ENCODE measurements at regions not wholly inside any gene's neighbourhood (a gene's known extent, or its start where the extent isn't known, plus 50 kb on each side); places are given as distances from the start of the nearest gene placed in this dataset.
"Not testable (repeated sequence)": the region's sequence is repeated elsewhere in the genome, so short reads cannot be mapped to it uniquely, and the experiment has no call there.

DNA sequence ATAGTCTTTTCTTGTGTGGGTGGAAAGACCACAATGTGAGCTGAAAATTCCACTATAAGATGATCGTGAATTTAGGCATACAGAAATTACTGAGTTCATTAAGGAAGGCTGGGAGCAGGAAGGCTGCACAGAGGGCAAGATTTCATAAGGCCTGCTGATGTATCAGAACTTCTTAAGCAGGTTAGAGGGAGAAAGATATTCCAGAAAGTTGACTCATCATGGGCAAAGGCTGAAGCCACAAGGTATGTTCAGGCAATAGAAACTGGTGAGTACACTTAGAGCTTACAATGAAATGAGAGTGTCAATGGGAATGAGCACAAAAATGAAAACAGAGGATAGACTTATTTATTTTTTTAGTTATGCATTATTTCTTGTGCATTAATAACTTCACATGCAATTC is 618.6 kb downstream of the CBLN4 start:
- DNase-seq = no peak

DNA sequence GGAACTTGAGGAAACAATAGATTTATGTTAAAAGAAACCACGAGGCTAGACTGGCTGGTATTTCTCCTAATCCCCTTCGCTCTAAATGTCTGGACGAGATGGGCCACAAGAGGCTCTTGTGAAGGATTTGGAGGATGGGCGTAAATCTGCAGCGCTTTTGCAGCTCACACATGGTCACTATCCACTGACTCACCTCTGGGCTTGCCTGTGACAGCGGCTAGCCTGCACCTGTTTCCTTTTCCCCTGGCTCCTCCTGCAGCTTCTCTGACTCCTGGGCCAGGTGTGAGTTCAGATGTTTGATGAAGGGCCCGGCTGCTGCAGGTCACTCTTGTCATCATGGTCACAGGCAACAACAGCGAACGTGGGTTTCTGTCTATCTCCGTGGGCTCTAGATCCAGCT is 629.4 kb downstream of the CBLN4 start:
- no peak for DNase-seq

DNA sequence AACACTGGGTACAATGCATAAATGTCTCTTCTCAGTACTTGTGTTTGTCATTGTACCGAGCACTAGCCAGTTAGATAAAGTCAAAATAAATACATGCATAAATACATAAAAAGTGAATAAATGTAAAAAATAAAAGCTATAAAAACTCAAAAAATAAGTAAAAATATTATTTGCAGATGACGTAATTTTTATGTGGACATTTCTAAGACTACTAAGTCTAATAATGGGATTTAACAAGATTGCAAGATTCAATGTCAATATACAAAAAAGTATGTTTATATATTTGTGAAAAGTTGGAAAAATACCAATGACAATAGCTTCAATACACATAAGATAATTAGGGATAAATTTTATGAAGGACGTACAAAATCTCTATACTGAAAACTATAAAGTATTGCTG is 639.6 kb downstream of the CBLN4 start:
- DNase-seq = no peak

DNA sequence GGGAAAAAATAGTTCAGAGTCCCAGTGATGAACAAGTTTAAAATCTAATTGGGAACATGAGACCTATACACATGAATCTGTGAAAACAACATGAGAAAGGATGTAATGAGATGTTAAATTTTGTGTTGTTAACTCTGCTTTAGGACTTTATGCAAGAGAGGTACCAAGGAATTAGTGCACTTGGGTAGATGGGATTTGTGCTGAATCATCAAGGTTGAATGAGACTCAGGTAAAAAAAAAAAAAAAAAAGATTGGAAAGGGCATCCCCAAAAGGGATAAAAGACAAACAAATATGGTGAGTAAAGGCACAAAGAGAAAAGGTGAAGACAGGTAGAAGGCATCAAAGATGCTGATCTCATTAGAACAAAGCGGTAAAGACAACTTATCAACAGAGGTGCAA is 644.4 kb downstream of the CBLN4 start:
- DNase-seq = no peak

DNA sequence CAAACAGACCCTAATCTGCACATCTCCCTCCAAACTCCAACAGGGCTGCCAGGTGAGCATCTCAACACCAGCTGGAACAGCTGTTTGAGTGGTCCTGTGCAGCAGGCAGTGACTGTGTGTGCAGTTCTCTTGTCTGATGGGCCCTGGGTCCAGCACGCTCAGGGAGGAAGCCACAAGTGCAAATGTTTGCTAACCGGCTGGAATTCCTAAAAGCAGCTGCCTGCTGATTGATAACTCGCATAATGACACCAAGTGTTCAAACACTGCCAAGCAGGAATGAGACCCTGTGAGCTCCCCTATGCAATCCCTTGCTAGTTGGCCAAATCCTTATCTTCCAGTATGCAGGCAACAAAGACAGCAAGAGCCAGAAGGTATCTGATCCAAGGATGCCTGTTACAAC is 650.6 kb downstream of the CBLN4 start:
- no peak for DNase-seq

DNA sequence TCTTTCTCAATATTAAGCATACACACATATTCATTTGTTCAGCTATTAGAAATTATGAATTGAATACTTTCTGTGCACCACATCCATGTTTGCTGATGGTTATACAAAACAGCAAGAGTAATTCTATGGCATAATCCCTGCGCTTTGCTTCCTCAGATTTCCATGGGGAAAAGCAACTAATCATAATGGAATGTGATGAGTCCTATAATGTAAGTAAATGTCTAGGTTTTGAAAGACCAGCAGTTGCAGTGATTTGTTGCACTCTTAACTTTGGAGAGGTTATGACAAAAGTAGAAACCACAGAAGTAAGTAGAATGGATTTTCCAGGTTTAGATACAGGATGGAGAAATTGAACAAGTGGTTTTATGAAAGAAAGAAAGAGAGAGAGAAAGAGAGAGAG is 652.1 kb downstream of the CBLN4 start:
- DNase-seq = peak; percentile 43

DNA sequence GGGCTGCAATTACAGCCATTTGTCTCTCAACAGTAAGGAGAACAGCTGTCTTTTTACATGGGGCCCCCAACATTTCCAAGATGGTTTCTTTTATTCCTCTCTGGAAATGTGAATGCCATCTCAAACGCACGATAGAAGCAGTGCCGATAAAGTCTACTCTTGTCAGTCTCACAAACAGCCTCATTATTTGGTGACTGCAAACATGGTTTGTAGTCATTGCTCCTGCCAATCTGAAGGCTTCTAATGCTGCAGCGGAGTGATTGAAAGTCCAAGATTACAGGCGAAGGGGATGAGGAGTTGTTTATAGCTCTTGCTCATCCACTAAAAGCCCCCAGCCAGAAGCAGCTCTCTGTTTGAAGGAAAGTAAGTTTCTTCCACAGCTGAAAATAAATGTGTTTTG is 657.1 kb downstream of the CBLN4 start:
- no peak for DNase-seq

DNA sequence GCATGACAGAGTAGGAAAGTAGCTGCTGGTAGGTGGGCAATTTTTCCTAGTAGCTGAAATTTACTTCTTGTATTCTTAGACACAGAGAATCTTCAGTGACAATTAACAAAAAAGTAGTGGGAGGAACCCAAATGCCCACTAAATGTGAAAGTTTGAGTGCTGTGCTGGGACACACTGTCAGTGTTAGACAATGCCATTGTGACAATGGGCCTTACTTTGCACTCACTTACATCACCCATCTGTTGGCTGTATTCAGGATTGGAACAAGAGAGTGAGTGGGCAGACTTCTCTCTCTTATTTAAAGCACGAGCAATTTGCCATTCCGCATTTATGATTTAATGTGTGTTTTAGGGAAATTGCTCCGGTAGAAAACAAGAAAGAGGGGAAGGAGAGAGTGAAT is 662.5 kb downstream of the CBLN4 start:
- DNase-seq = no peak

DNA sequence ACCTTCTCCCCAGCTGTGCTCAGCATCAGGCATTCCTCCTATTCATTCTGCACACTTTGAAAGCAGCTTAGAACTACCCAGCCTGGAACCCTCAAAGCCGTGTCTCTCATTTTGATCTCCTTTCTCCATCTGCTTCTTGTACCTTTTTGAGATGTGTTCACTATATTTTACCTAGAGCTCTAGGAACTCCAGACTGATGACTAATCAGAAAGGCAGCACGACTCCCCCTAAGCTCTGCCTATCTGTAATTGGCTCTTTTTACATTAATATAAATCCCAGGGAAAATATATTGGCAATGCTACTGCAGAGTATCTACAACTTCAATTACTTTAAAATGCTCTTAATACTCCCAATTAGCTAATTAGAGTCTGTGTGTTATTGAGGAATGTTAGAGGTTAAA is 671.5 kb downstream of the CBLN4 start:
- no peak for DNase-seq

DNA sequence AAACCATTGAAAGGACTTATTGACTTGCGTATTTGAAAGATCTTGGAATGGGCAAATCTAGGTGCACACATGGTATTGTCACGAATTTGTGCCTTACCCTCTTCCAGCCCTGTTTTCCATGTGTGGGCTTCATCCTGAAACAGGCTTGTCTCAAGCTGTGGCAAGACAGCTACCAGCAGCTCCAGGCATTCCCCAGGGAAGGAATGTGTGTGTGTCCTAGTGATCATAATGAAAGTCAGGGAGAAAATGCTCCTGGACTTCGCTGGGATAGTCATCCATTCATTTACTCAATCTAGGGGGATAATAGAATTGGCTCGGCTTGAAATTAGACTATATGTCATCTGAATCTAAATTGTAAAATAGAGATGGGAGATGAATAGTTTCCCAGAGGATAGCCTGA is 676.2 kb downstream of the CBLN4 start:
- no peak for DNase-seq

DNA sequence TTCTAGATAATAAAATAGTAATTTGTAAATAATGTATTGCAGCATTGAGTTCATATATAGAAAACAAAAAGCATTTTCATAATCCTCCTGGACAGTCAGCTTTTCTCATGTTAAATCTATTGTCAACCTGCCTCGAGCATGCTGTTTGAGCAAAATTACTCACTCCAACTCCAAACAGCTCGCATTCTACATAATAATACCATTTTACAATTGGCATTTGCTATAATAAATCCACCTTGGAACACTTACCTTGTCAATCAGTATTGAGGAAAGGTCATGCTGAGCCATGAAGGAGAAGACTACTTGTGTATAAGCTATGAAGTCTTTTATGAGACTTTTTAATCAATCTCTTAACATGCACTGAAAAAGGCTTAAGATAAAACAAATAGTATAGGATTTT is 682.6 kb downstream of the CBLN4 start:
- DNase-seq = no peak

DNA sequence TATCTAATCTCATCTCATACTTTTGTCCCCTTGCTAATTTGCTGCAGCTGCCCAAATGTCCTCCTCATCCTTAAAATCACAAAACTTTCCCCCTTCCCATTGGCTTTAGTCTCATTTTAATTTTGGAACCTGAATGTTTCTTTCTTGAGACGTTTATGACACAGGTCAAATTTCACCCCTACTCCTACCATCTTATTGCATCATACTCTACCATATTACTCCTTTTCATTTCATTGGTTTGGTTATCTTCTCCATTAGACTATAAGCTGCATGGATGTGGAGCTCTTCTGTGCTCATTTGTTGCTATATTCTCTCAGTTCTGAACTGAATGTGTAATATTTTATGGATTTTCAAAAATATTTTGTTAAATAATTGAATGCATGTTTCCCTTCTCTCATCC is 688.6 kb downstream of the CBLN4 start:
- DNase-seq = no peak

DNA sequence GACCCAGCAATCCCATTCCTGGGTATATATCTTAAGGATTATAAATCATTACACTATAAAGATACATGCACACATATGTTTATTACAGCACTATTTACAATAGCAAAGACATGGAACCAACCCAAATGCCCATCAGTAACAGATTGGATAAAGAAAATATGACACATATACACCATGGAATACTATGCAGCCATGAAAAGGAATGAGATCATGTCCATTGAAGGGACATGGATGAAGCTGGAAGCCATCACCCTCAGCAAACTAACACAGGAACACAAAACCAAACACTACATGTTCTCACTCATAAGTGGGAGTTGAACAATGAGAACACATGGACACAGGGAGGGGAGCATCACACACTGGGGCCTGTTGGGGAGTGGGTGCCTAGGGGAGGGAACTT is 694.5 kb downstream of the CBLN4 start:
- DNase-seq = not testable (repeated sequence)

DNA sequence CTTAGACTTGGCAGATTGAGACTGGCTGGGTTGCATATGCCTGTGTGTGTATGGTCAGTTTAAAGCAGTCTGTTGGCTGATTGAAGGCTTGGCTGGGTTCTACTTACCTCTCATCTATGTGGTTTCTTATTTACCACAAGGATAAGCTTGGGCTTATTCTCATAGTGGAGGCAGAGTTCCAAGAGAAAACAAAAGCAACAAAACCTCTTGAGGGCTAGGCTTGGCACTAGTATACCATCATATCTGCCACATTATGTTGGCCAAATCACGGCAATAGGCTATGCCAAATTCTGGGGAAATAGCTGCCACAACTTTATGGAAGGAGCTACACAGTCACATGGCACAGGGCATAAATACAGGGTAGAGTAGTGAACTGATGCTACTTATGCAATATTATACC is 714.1 kb downstream of the CBLN4 start:
- DNase-seq = no peak

DNA sequence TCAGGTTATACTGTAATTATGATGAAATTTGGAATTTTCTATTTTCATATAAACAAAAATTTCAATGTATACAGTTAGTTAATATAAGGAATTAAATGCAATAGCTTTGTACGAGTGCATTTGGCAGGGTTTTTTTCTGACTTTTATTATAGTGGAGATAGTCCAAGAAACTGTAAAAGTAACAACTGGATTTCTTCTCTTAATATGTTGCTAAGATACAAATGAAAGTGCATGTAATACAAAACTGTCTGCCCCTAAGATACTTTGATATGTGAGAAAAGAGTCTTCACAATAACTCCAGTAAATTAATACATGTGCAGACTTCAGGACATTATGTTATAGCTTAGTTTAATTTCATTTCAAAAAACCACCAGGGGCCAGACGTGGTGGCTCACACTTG is 721.4 kb downstream of the CBLN4 start:
- DNase-seq = no peak

DNA sequence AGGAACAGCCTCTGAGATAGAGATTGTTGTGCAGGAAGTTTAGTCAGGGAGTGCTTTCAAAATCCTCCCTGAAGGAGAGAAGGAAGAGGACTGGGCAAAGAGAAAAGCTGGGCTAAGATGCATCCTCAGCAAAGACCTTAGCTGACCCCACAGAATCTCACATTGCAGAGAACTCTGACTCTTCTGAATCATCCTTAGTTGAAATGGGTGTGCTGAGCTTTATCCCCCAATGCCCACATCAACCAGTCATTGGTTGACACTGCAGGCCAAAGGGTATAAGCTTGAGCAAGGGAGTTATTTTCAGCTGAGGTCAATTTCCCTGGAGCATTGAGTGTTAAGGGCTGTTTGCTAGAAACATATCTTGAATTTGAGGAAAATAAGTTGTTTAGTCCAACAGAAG is 732.2 kb downstream of the CBLN4 start:
- DNase-seq = peak; percentile 0

DNA sequence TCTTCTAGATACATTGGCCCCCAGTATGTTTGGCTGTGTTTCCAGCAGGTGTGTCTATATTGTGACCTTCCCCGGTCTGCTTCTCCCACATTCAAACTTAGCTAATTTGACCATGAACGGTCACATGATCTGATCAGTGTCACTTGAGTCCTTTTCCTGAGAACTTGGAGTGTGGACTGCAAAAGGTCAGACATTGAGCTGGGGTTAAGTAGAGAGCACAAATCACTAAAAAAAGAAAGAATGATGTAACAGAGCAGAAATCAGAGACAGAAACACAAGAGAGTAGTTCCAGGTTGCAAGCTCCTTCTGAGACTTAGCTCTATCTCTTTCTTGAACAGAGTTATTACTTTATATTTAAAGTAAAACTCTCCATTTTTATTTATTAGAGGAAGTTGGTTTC is 733.9 kb downstream of the CBLN4 start:
- no peak for DNase-seq

DNA sequence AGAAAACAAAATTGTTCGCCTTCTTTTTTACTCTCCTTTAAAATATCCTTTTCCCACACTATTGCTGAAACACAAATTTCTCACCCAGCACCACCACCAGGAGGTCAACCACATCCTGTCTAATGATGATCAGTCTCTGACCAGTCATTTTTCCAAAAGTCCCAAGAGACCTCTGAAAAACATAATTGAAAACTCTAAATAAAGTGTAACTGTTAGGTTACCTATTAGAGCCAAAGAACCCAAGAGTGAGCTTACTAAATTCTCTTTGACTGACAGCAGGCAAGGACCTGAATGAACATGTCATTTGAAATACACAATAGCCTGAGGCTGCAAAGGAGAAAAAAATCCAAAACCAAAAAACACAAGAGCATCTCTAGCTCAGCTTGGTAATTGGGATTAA is 735.4 kb downstream of the CBLN4 start:
- peak; percentile 10 for DNase-seq

DNA sequence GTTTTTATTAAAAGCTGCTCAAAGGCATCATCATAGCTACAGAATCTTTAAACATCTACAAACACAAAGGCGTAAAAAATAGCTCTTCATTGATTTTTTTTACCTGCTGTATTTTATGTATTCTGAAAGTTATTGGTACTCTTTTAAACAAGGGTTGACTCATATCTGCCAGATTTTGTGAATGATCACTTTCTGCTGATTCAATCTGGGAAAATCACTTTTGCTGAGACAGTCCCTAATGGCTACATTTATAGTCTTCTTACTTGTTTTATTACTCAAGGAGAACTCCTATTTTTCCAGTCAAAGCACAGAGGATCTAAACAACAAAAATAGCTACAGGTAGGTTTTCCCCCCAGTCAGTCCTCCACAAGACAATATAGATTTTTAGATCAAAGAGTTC is 739.0 kb downstream of the CBLN4 start:
- no peak for DNase-seq

DNA sequence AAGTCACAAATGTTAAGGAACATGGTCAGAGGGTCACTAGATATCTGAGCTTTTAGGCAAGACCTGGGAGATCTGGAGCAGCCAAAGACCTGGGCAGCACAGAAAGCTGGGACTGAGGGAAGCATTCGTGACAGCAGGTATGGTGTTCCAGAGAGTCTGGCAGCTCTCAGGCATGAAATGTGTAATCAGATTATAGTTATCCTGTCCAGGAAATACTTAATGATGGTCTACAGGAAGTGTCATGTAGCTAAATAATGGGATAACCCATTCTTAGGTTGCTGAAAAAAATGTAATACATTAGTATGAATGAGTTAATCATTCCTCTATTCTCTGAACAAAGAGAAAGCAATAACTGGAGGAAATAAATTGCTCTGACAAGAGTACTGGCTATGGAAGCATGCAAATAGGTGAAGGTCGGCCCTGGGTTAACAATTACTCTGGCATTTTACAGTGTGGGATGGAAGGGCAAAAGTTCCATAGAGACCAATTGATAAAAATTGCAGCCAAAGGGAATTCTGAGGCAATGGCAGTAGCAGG is 740.5 kb downstream of the CBLN4 start:
- DNase-seq = no peak

DNA sequence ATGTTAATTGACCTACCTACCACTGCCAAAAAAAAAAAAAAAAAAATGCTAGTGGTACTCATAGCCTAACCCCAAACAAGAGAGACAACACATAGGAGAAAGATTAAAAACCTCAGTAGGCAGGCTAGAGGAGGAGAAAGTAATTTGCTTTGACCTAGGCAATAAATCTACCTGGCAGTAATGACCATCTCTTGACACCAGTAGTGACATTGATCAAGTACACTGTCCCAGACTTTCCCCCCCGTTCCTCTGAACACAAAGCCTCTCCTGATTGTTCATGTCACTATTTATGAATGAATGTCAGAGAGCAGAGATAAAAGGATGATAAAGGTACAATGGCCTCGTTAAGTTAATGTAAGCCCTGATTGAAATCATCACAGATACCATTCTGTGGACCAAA is 746.8 kb downstream of the CBLN4 start:
- no peak for DNase-seq

DNA sequence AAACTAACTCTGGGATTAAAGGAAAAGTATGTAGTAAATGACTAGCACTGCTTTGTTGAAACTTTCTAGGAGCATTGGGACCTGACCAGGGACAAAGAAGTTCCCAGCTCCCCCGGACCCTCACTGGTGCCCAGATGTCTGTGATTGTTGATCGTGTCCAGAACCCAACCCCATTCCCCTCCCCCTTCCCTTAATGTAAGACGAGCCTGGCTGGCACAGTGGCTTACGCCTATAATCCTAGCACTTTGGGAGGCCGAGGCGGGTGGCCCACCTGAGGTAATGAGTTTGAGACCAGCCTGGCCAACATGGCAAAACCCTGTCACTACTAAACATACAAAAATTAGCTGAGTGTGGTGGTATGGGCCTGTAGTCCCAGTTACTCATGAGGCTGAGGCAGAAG is 750.3 kb downstream of the CBLN4 start:
- DNase-seq = no peak

DNA sequence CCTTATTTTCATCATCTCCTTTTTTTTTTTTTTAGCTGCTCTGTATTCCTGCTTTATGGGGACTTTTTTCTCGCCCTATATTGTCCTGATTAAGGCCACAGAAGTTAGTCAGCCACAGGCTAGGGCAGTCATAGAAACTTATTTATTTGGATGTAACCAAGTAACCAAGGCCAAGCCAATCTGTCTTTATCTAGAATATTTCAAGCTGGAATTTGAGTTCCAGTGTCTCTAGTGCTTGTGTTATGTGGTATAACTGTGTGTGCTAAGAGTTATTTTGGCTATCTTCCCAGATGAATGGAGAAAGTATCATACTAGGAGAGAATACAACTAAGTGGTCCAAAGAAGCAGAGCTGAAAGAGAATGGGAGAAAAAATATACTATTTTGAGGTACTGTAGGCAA is 751.5 kb downstream of the CBLN4 start:
- peak; percentile 18 for DNase-seq

DNA sequence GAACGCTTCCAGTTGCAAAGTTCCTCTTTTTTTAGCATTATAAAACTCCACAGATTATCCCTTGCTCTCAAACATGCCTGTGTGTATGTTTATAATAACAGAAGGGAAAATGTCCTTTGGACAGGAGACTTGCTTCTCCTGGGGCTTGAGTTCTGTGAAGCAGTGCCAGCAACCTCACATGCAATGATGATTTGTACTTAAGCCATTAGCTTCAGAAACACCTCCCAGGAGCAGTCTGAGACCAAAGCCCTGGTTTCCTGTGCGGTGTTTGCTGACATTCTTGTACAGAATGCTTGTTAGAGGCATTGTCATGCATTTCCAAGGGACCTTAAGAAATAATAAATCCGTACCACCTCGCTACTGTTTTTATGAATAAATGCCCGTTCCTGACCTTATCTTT is 752.8 kb downstream of the CBLN4 start:
- DNase-seq = no peak

DNA sequence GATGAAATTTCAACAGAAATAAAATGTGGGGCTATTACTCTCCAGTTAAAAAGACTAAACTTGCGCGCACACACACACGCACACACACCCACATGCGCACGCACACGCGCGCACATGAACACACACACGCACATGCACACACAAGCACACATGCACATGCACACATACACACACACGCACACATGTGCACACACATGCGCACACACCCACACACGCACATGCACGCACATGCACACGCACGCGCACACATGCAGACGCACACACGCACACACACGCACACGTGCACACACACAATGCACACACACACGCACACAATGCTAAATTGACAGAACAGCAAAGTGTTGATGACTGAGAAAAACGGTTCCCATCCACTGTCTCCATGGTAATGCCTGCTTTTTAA is 754.1 kb downstream of the CBLN4 start:
- DNase-seq = no peak

DNA sequence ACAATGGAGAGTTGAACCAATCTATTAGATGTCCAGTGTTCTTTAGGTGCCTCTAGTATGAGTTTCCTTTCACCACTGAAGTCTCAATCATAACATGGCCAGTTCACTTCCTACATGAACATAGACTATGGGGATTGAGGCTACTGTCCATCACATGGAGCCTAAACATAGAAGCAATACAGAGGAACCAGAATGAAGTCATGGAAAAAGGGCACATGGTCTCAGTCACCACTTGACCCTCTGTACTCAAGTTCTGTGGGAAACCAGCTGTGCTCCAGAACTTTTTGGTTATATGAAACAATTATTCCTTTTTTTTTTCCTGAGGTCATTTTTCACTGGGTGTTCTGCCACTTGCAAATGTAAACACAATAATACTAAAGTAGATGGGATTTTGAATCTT is 762.5 kb downstream of the CBLN4 start:
- no peak for DNase-seq

Measured in fibroblast of skin of right quadriceps (primary cell).